ENCODE measurements at regions not wholly inside any gene's neighbourhood (a gene's known extent, or its start where the extent isn't known, plus 50 kb on each side); places are given as distances from the start of the nearest gene placed in this dataset.
A peak's percentile ranks its signal among the peaks of the same experiment; 100 is the strongest.

- H3K27me3 ChIP-seq (ENCODE audit: insufficient read depth, low read length), result no peaks in the 10 kb centered on the region
- peaks cover 0 to 5% of the 10 kb centered on the region in 2 experiments; a peak in 2 of 5 replicates for H3K9me3 Mint-ChIP-seq
- H3K14ac ChIP-seq (ENCODE audit: insufficient read depth, low read length), result no peak overlapping the region
- H3K23me2 ChIP-seq (ENCODE audit: insufficient read length, low read depth, low read length, poor library complexity, severe bottlenecking), result no peaks in the 10 kb centered on the region
- DNase-seq, result no peak
- no peak overlapping the region for H3T11ph ChIP-seq (ENCODE audit: low read length)
- H3K27ac ChIP-seq (ENCODE audit: insufficient read length, low read depth, low read length), result no peak overlapping the region
- H2BK12ac ChIP-seq (ENCODE audit: insufficient read length, low read depth, low read length), result no peak overlapping the region
- H3K9ac ChIP-seq (ENCODE audit: extremely low read depth, insufficient read length, low read length), result no peak overlapping the region
- no peak overlapping the region for H2AK5ac ChIP-seq (ENCODE audit: insufficient read length, low read length)
- no peak for TF ChIP-seq CTCF (conservative IDR thresholded peaks at IDR 0.05)
- H4K91ac ChIP-seq (ENCODE audit: insufficient read length, low read depth, low read length), result no peak overlapping the region
- H3K27ac Mint-ChIP-seq, result 0 out of 7 replicates have a peak overlapping the region, but pooled peaks of 1 of the 3 experiments have one; percentile 26
- no peaks in the 10 kb centered on the region for H3K9me3 ChIP-seq (ENCODE audit: control insufficient read depth, low read depth, low read length)
- H3K4me1 Mint-ChIP-seq, result peaks cover 7 to 12% of the 10 kb centered on the region in 2 experiments
- no peak overlapping the region for H2BK5ac ChIP-seq (ENCODE audit: insufficient read length, low read length)
- no peak overlapping the region for H3K4ac ChIP-seq (ENCODE audit: low read depth, low read length)
- no peak overlapping the region for H4K8ac ChIP-seq (replicated peaks; ENCODE audit: insufficient read length, low read depth, low read length)
- H3K23ac ChIP-seq (ENCODE audit: insufficient read length, low read depth, low read length), result no peak overlapping the region
- no peak overlapping the region for H2BK20ac ChIP-seq (ENCODE audit: low read depth, low read length, poor library complexity, severe bottlenecking)
- no peak overlapping the region for H4K5ac ChIP-seq (ENCODE audit: insufficient read length, low read depth, low read length)
- H2BK15ac ChIP-seq (ENCODE audit: low read depth, low read length), result no peak overlapping the region
- no peaks in the 10 kb centered on the region for H3K27me3 Mint-ChIP-seq (ENCODE audit: low read depth)
- H3K79me1 ChIP-seq (ENCODE audit: insufficient read depth, low read depth, low read length, poor library complexity, severe bottlenecking), result no peaks in the 10 kb centered on the region
- no peak overlapping the region for H3K4me2 ChIP-seq (ENCODE audit: insufficient read depth, insufficient read length, low read length)
- no peak overlapping the region for H3K4me3 Mint-ChIP-seq
- peaks cover 7% of the 10 kb centered on the region; the same call in 1 of the 2 replicates for H3K4me1 ChIP-seq (ENCODE audit: insufficient read depth, low read length)
- H3K18ac ChIP-seq (ENCODE audit: insufficient read length, low read depth, low read length), result no peak overlapping the region
- H3K36me3 Mint-ChIP-seq (ENCODE audit: insufficient read depth in 1 of 3, low read depth in 3 of 3), result no peaks in the 10 kb centered on the region
- no peak overlapping the region for H2AFZ ChIP-seq (ENCODE audit: low read length)
- H3K79me2 ChIP-seq (ENCODE audit: insufficient read depth, low read length), result no peaks in the 10 kb centered on the region
- WGBS (ENCODE audit: extremely low coverage, insufficient read length, low lambda C conversion rate), result no CpG with 5 or more reads among the region's 2 CpGs
- no peaks in the 10 kb centered on the region for H4K20me1 ChIP-seq (ENCODE audit: control insufficient read depth, insufficient read depth, insufficient read length)
- H2BK120ac ChIP-seq (ENCODE audit: low read depth, low read length, poor library complexity, severe bottlenecking), result no peak overlapping the region
- H3K56ac ChIP-seq (ENCODE audit: insufficient read length, low read depth, low read length), result no peak overlapping the region
Measured at GRCh38 chr5:67426961-67427849, 230.6 kb upstream of the CD180 start.
